ENCODE measurements at regions not wholly inside any gene's neighbourhood (a gene's known extent, or its start where the extent isn't known, plus 50 kb on each side); places are given as distances from the start of the nearest gene placed in this dataset.

DNA sequence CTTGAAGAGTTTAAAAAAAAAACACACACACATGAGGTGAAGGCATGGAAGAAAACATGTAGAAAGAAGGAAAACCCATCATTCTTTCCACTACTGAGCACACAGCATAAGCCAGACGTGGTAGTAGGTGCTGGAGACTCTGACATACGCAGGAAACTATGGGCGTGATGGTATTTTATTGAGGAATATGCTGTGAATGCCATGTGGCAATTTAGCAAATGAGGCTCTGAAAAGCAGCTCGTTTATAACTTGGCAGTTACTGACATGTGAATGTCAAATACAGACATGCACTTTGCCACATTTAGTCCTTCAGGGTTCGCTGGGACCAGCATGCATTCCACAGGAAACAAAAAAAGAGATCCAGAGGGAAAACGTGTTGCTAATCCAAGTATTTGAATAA, 74.3 kb upstream of the IFNAR2 start:
- no peak for DNase-seq (ENCODE audit: low spot score)

DNA sequence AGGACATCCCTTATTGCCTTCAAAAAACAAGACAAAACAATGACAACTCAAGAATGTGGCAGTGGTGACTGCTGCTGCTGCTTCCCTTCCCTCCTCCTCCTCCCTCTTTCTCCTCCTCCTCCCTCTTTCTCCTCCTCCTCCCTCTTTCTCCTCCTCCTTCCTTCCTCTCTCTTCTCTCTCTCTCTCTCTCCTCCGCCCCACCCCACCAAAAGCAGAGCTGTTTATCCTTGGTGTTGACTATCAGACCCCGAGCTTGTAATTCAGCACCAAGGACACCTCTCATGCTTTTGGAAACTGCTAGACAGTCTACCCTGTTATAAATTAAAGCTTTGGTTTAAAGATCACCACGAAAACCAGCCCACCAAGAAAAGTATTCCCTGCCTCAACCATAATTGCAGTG, 72.4 kb upstream of the IFNAR2 start:
- DNase-seq (ENCODE audit: low spot score), result no peak

DNA sequence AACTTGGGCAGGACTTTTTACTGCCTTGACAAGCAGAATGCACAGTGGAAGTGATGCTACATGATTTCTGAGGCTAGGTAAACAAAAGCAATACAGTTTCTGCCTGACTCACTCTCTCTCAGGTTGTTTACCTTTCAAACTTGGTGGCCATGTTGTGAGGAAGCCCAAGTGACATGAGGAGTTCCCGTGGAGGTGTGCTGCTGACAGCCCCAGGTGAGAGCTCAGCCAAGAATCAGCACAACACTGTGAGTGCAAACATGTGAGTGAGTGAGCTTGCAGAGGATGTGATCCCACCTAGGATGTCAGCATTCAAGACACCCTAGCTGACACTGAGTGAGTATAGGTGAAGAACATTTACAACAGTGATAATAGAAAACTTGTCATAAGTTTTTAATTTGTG, 71.1 kb upstream of the IFNAR2 start:
- no peak for DNase-seq (ENCODE audit: low spot score)

DNA sequence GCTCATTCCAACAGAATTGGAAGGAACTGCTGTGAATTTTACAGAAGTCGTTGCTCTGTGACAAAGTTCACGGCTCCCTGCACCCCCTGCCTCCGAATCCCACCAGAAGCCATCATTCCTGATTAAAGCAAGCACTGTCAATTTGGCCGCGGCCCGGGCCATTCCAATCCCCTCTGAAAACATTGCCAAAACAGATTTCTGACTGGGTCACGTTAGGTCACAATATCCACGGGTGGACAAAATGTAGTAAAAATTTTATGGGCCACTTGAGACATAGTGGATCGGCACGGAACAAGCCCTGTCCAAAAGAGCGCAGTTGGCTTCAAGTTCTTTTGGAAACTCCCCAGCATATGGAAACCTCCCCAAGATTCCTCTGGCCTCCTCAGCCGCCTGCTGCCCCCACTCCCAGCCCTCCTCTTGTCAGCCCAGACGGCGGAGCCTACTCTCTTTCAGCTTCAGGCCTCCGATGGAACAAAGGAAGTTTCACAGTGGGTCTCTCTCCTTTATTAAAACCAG, 67.2 kb upstream of the IFNAR2 start:
- no peak for DNase-seq (ENCODE audit: low spot score)

DNA sequence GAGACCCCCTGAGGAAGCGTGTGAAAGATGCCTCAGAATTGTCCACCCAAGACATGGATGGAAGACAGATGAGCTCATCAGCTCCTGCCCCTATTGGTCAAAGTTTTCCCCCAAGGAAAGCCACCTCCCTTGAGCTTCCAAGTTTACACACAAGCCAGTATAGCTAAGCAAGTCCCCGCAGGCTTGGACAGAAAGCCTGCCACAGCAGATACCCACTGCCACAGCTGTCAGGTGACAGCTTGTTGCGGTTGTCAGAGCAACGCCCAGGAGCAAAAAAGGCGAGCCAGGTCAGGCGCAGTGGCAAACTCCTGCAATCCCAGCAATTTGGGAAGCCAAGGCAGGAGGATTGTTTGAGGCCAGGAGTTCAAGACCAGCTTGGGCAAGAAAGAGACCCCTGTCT, 60.9 kb upstream of the IFNAR2 start:
- DNase-seq (ENCODE audit: low spot score), result no peak

DNA sequence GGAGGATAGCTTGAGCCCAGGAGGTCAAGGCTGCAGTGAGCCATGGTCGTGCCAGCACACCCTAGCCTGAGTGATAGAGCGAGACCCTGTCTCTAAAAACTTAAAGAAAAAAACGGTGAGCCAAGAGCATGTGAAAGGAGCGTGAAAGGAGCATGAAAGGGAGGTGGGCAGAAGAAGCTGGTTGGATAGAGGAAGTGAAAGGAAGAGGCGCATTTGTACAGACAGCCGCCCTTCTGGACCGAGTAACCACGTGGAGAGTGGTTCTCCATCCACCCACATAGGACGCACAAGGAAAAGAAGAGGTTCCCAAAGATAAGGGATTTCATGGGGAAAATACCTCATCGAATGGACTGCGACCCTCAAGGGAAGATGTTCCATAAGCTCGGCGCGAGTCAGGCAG, 60.4 kb upstream of the IFNAR2 start:
- DNase-seq (ENCODE audit: low spot score), result no peak

DNA sequence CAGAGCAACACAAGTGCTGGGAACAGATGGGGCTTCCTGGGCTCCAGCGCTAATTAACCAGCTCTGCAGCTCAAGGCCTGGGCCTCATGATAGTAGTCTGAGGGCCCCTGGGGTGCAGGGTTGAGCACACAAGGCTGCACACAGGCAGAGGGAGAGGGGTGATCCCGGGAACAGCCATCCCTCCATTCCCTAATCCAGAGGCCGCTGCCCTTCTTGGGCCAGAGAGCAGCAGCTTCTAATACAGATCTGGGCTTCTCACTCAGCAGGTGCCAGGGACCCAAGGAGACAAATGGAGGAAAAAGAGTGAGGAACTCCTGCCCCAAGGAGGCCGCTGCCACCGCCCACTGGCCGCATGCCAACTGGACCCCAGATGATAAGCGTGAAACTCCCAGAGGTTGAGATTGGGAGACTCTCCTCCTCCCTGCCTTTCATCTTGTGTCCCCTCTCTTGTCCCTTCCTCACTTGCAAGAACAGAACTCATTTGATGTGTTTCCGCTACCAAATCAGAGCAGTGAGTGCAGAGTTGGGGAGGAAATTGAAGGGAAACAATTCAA, 58.0 kb upstream of the IFNAR2 start:
- no peak for DNase-seq (ENCODE audit: low spot score)

DNA sequence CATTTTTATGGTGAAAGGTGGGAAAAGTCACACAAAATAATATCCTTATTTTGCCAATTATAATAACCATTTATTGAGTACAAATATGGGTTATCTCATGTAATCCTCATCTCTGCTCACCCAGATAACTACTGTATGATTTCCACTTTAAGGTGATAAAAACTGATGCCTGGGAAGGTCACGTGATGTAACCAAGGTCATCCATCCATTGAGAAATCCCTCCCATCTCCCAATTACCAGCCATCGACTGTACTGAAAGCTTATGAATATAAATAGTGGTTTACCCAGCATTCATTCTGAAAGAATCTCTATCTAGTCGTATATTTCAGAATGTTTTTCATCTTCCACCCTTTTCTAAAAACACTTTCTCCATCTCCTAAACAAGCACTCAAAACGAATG, 55.0 kb upstream of the IFNAR2 start:
- DNase-seq (ENCODE audit: low spot score), result no peak

Measured in CD4-positive, alpha-beta T cell treated with Interleukin-6 at 100 ng/mL for 8 hours (primary cell).